NCI-H1694 treated with DMSO at 0.1 percent for 48 hours (cell line): ENCODE measurements at regions not wholly inside any gene's neighbourhood (a gene's known extent, or its start where the extent isn't known, plus 50 kb on each side); places are given as distances from the start of the nearest gene placed in this dataset.
A peak's percentile ranks its signal among the peaks of the same experiment; 100 is the strongest.
"Not testable (repeated sequence)": the region's sequence is repeated elsewhere in the genome, so short reads cannot be mapped to it uniquely, and the experiment has no call there.

Source experiments
- DNase-seq: peaks from one replicate; lab custom pipeline; 2025; lab: John Stamatoyannopoulos, UW

GRCh38 chr4:26175006-26175786, 145.6 kb upstream of the RBPJ start:
- no peak for DNase-seq

DNA sequence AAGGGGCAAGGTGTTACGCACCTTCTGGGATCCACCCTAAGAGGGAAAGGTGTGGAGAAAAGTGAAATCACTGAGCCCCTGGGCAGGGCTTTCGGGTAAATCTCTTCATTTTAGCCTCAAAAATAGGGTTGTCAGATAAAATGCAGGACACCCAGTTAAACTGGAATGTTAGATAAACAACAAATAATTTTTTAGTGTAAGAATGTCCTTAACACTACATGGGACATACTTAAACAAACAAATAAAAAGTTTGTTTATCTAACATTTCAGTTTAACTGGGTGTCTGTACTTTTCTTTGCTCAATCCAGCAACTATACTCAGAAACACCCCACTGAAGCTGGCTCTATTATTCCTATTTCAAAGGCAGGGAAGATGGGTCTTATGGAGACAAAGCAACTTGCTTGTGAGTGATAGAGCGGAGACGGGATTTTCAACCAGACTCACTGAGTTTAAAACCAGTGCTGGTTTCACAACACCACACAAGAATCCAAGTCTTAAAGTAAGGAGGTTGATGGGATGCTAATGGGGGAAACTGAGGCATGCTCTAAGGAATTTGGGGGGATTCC, 144.8 kb upstream of the RBPJ start:
- DNase-seq, result no peak

DNA sequence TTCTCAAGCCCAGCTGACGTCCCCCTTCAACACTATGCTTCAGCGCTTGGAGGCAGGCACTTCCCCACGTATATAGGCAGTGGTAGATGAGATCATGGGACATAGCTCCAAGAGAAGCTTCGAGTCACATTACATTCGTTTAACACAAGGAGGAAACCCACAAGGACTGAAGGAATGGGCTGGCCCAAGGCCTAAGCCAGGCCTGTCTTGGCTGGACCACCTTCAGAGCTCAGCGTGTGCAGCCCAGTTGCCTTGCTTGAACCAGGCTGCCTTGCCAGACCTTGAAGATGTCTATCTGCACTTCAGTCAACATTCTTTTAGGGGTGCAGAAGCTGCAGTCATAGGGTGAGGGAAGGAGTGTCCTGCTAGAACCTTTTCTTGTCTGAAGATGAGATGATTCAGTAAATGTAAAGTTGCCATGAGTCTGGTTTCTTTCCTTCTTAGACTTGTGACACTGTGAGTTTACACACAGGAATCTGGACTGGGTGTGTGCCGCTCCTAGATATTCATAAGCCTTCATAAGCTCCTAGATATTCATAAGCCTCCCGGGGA, 144.1 kb upstream of the RBPJ start:
- no peak for DNase-seq

- DNase-seq, result no peak
Measured at GRCh38 chr4:26178854-26179253, 142.0 kb upstream of the RBPJ start.

DNA sequence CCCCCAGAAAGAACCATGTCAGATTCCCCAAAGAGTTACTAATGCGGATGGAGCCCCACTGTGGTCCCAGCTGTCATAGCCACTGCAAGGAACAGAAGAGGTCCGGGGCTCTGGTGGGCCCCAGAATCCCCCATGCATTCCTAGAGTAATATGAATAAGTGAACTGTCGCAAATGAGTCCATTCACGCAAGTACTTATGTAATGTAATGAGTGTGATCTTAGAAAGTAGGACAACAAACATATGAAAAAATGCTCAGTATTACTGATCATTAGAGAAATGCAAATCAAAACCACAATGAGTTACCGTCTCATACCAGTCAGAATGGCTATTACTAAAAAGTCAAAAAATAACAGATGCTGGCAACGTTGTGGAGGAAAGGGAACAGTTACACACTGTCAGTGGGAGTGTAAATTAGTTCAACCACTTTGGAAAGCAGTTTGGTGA, 141.5 kb upstream of the RBPJ start:
- no peak for DNase-seq

DNA sequence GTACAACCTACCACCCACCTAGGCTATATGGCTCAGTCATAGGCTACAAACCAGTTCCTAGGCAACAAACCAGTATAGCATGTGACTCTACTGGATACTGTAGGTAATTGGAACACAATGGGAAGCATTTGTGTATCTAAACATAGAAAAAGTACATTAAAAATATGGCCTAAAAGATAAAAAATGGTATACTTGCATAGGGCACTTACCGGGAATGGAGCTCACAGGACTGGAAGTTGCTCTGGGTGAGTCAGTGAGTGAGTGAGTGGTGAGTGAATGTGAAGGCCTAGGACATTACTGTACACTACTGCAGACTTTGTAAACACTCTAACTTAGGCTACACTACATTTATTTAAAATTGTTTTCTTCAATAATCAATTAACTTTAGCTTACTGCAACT, 139.2 kb upstream of the RBPJ start:
- DNase-seq, result no peak

GRCh38 chr4:26183017-26183416, 137.8 kb upstream of the RBPJ start:
- no peak for DNase-seq

GRCh38 chr4:26185436-26185835, 135.4 kb upstream of the RBPJ start:
- no peak for DNase-seq

- no peak for DNase-seq
Measured at GRCh38 chr4:26191353-26191752, 129.5 kb upstream of the RBPJ start.

- DNase-seq, result no peak
Measured at GRCh38 chr4:26192899-26193869, 127.6 kb upstream of the RBPJ start.

GRCh38 chr4:26194764-26195163, 126.0 kb upstream of the RBPJ start:
- DNase-seq, result no peak

DNA sequence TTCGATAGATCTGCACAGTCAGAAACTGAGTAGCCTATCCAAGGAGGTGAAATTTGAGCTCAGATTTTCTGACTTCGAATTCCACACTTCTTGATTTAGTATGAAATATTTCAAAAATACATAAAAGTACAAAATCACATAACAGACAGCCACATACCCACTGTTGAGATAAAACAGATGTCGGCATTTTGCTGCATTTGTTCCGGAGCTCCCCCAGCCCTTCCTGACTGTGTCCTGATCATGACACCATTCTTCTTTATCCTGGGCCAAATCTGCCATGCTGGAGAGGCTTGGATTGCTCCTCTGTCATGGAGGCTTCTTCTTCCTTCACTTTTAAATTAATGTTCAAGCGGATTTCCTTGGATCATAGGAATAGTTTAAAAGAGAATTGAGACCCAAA, 124.2 kb upstream of the RBPJ start:
- DNase-seq, result no peak

GRCh38 chr4:26197018-26197779, 123.6 kb upstream of the RBPJ start:
- no peak for DNase-seq

GRCh38 chr4:26198931-26199330, 121.9 kb upstream of the RBPJ start:
- DNase-seq, result not testable (repeated sequence)

DNA sequence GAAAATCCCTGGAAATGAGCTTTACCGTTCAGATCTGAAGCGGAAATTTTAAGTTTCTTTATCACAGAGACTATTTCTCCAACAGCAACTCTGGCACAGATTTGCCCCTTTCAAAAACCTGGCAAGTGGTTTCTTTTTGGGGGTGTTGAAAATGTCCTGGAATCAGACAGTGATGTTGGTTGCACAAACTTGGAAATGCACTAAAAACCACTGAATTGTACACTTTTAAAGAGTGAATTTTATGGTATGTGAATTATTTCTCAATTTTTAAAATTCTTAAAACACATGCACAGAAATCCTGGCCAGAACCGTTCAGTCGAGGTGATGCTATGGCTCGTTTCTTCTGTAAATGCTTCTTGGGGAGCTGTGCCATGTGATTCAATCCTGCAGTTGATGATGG, 121.2 kb upstream of the RBPJ start:
- DNase-seq, result no peak

- DNase-seq, result no peak
Measured at GRCh38 chr4:26201120-26201519, 119.7 kb upstream of the RBPJ start.

DNA sequence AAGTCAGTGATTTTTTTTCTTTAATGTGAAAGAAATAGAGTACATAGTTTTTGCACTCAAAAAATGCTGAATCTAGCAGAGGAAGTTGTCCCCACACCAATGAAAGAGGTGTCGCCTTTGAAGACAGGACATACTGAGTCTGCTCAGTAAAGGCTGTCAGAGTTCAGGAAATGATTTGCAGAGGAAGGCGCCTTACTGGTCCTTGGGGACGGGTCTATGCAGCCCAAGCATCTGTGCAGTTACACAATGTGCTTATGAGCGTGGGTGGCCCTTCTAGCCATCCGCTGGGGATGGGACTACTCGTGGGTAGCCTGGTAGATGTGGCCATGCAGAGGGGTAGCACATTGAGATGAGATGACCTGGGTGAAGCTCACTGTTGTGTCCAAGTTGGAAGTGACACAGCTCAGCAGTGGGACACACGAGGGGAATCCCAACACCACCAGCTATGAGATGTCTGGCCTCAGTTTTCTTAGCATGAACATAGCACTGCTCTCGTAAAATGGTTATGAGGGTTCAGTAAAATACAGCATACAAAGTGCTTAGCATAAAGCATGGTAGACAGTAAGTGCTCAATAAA, 116.5 kb upstream of the RBPJ start:
- no peak for DNase-seq

DNA sequence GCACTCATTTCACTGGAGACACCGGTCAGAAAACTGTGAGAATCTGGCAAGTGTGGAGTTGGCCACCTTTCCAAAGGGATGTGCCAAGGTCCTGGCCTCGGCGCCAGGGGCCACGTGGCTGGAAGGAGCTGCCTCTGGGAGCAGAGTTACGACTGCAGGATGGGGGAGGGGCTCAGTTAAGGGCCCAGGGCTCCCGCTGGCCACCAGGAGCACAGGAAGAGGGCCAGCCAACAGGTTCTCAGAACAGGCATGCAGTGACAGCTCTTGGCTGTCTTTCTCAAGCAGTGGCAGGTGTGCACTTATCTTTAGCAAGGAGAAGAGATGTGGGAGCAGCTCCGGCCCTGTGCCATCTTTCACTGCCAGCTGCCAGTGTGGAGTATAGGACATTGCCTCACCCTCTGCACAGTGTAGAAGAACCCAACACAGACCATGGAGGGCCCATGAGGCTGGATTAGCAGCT, 115.9 kb upstream of the RBPJ start:
- DNase-seq, result no peak

- no peak for DNase-seq
Measured at GRCh38 chr4:26206339-26206738, 114.5 kb upstream of the RBPJ start.

DNA sequence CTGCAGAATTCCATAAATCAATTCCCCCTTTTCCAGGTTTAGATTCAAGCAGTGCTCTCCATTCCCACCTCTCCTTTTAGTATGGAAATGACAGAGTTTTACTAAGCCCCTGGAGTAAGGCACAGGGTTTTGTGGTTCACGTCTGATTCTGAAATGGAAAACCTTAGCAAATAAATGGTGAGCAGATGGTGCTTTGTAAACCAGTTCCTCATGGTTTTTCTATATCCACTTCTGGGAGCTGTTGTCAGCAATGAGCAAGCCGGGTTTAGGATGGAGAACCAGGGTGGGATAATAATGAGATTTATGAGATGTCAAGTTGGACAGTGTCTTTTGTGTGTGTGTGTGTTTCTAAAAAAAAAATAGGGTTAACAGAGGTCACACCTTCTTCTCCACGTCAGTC, 113.8 kb upstream of the RBPJ start:
- DNase-seq, result peak; percentile 21

DNA sequence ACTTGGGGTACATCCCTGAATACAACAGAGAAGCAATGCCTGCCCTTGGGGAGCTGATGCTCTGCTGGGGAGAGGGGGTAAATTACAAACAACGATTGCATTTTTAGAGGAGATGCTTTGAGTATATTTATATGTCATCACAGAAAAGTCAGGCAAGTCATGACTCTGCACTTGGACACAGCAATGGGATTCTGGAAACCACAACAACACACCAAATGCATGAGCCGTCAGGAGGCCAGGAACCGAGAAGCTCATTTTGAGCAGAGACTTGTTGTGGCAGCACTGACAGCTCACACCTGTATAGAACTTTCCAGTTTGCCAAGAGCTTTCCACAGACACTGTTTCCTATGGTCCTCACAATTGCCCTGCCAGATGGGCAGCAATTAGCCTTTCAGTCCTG, 113.2 kb upstream of the RBPJ start:
- DNase-seq, result no peak
